ENCODE measurements at regions not wholly inside any gene's neighbourhood (a gene's known extent, or its start where the extent isn't known, plus 50 kb on each side); places are given as distances from the start of the nearest gene placed in this dataset.
A peak's percentile ranks its signal among the peaks of the same experiment; 100 is the strongest.

- TF ChIP-seq CTCF (IDR thresholded peaks at IDR 0.05; ENCODE audit: insufficient read depth, low read depth, low read length): no peak
- H3K4me3 ChIP-seq (ENCODE audit: low read depth, low read length): no peak overlapping the region
Observed at GRCh38 chr11:112403432-112403831, 142.8 kb upstream of the PLET1 start.

GRCh38 chr11:112404112-112404511, 143.5 kb upstream of the PLET1 start:
- H3K4me3 ChIP-seq (ENCODE audit: low read depth, low read length): no peak overlapping the region
- TF ChIP-seq CTCF (IDR thresholded peaks at IDR 0.05; ENCODE audit: insufficient read depth, low read depth, low read length): no peak
- DNase-seq (ENCODE audit: low read depth): no peak

More at GRCh38 chr11:112403432-112403831, 142.8 kb upstream of the PLET1 start:
- DNase-seq (ENCODE audit: low read depth): no peak

GRCh38 chr11:112408517-112408916, 147.9 kb upstream of the PLET1 start:
- DNase-seq (ENCODE audit: low read depth): no peak
- no peak overlapping the region for H3K4me3 ChIP-seq (ENCODE audit: low read depth, low read length)
- no peak for TF ChIP-seq CTCF (IDR thresholded peaks at IDR 0.05; ENCODE audit: insufficient read depth, low read depth, low read length)

DNA sequence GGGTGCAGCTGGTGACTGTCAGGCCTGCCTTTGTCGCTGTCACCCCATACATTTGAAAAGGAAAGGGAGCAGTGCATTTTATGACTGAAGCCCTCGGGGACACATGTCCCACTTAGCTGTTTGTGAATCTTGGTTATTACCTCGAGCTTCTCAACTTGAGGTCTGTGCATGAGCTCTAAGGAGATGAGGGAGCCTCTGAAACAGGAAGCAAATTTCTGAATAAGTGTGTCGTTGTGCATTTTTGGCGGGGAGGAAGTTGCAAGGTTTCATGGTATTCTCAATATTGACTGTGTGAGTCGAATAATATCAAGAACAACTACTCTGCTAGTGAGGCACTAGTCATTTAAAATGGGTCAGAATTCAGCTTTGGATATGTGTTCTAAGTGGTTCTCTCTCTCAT, 149.7 kb upstream of the PLET1 start:
- no peak for TF ChIP-seq CTCF (IDR thresholded peaks at IDR 0.05; ENCODE audit: insufficient read depth, low read depth, low read length)
- no peak overlapping the region for H3K4me3 ChIP-seq (ENCODE audit: low read depth, low read length)
- no peak for DNase-seq (ENCODE audit: low read depth)

DNA sequence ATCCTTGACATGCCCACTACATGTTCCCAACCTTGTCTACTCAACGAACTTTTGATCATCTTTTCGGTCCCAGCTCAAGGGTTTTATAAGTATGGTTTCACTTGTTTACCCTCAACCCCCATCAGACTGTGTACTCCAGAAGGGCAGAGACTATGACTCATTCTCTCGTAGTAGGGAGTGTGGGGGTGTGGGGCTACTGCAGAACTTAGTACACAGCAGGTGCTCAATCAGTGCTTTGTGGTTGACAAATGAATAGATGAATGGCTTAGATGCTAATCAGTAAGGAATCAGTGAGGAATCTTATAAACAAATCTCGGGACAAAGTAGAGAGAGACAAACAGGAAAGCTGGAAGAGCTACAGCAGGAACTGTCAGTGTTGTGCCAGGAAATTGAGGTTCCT, 151.7 kb upstream of the PLET1 start:
- peak; percentile 17 for DNase-seq (ENCODE audit: low read depth)
- no peak for TF ChIP-seq CTCF (IDR thresholded peaks at IDR 0.05; ENCODE audit: insufficient read depth, low read depth, low read length)
- H3K4me3 ChIP-seq (ENCODE audit: low read depth, low read length): no peak overlapping the region

GRCh38 chr11:112417339-112417738, 156.7 kb upstream of the PLET1 start:
- no peak for TF ChIP-seq CTCF (IDR thresholded peaks at IDR 0.05; ENCODE audit: insufficient read depth, low read depth, low read length)
- no peak for DNase-seq (ENCODE audit: low read depth)
- H3K4me3 ChIP-seq (ENCODE audit: low read depth, low read length): no peak overlapping the region

DNA sequence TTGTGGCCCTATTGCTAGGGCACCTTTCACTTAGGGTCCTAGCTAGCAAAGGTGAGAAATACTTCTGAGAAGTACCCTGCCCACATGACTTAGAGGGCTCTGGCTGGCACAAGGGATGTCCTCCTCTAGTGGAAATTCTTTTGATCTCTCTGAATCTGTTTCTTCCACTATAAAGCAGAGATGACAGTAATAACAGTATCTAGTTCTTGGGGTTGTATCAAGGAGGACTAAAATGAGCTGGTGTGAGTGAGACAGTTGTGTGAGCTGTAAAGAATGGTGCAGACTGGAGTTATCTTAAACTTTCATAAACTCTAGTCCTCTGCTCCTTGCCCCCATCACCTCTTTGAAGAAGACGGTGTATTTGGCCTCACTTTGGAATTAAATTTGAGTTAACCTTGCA, 157.8 kb upstream of the PLET1 start:
- no peak overlapping the region for H3K4me3 ChIP-seq (ENCODE audit: low read depth, low read length)
- no peak for DNase-seq (ENCODE audit: low read depth)

More for the DNA sequence above, 157.8 kb upstream of the PLET1 start:
- no peak for TF ChIP-seq CTCF (IDR thresholded peaks at IDR 0.05; ENCODE audit: insufficient read depth, low read depth, low read length)
